GM12878 (cell line): ENCODE measurements at regions not wholly inside any gene's neighbourhood (a gene's known extent, or its start where the extent isn't known, plus 50 kb on each side); places are given as distances from the start of the nearest gene placed in this dataset.

Experiments used
- ATAC-seq: fragments of 200-7000 bp; cut with Tn5 transposase; 3 replicates; pipeline ENCODE4 v1.9.1; 2020; ENCODE audit warnings: mild to moderate bottlenecking, moderate library complexity
- BruUV-seq: library from RNA; stranded (reverse); fragments of 400-500 nt; replicated peaks from 2 replicates; lab custom pipeline; 2021; lab: Mats Ljungman, UMichigan
- CTCF ChIA-PET: fragments of 300-600 bp; sonication (Branson Sonifier 250); formaldehyde crosslinking; extraction: SDS; loops from one replicate; lab custom pipeline; 2021; ENCODE audit warnings: inconsistent platforms; lab: Yijun Ruan, JAX
- POLR2A ChIA-PET: fragments of 350-600 bp; formaldehyde crosslinking; extraction: SDS; loops from one replicate; lab custom pipeline; 2021; ENCODE audit warnings: inconsistent platforms; lab: Charles Lee
- RAD21 ChIA-PET: fragments of 300-600 bp; sonication (Branson Sonifier 250); formaldehyde crosslinking; loops from one replicate; lab custom pipeline; 2023; ENCODE audit warnings: antibody characterized with exemption; ENCODE audit not compliant: unreplicated experiment; lab: Charles Lee
- SMC1A ChIA-PET: fragments of 300-600 bp; sonication (Branson Sonifier 250); formaldehyde crosslinking; loops from one replicate; lab custom pipeline; 2023; ENCODE audit not compliant: unreplicated experiment, uncharacterized antibody; lab: Charles Lee
- DNase-seq: peaks from one replicate; pipeline ENCODE4 v3.0.0-alpha.2; 2011; ENCODE audit warnings: low read depth, low spot score
- FAIRE-seq: peaks from 3 replicates; lab custom pipeline; 2011; peaks lifted over from hg19 to GRCh38; lab: Jason Lieb, UNC
- H2AFZ ChIP-seq: 2 replicates; pipeline ENCODE4 v1.6.0; 2011; ENCODE audit warnings: low read depth, low read length, control low read depth; ENCODE audit not compliant: control insufficient read depth
- H3K27ac ChIP-seq: 2 replicates; pipeline ENCODE4 v1.5.1; 2011; ENCODE audit warnings: control low read depth; ENCODE audit not compliant: control insufficient read depth, insufficient read depth
- H3K27me3 ChIP-seq, 2 experiments: replicated peaks in 1 of 2; 2 replicates each; pipeline versions ENCODE4 v1.6.0 to v1.6.1; 2011; ENCODE audit warnings: low read length in 1 of 2; ENCODE audit not compliant: control insufficient read depth in 2 of 2, insufficient read depth in 2 of 2
- H3K36me3 ChIP-seq, 2 experiments: 2 replicates each; pipeline ENCODE4 v1.5.1; 2011; ENCODE audit warnings: low read length in 1 of 2; ENCODE audit not compliant: control insufficient read depth in 2 of 2, insufficient read depth in 2 of 2
- H3K4me1 ChIP-seq: 2 replicates; pipeline ENCODE4 v1.6.1; 2011; ENCODE audit warnings: mild to moderate bottlenecking, low read length, moderate library complexity, mixed read lengths; ENCODE audit not compliant: control insufficient read depth, insufficient read depth
- H3K4me2 ChIP-seq: 2 replicates; pipeline ENCODE4 v1.6.0; 2011; ENCODE audit warnings: control low read depth; ENCODE audit not compliant: control insufficient read depth, insufficient read depth
- H3K4me3 ChIP-seq: fragments of 200-600 bp; sonication (generic); 2 replicates; pipeline ENCODE4 v1.5.1; 2016
- H3K79me2 ChIP-seq: 2 replicates; pipeline ENCODE4 v1.6.0; 2011; ENCODE audit warnings: low read length; ENCODE audit not compliant: control insufficient read depth, insufficient read depth
- H3K9ac ChIP-seq: 2 replicates; pipeline ENCODE4 v1.8.0; 2011; ENCODE audit warnings: low read length, control low read depth, mixed read lengths; ENCODE audit not compliant: control insufficient read depth, insufficient read depth
- H3K9me3 ChIP-seq: replicated peaks from 3 replicates; pipeline ENCODE4 v1.5.1; 2011; ENCODE audit warnings: mild to moderate bottlenecking, low read length; ENCODE audit not compliant: control insufficient read depth, insufficient read depth
- H4K20me1 ChIP-seq: 2 replicates; pipeline ENCODE4 v1.6.0; 2011; ENCODE audit not compliant: control insufficient read depth, insufficient read depth
- ASH2L ChIP-seq: fragments of 300-600, 200-600 bp; sonication (generic); IDR thresholded peaks from 2 replicates; pipeline ENCODE4 v1.6.1; 2017; ENCODE audit warnings: low read depth, mild to moderate bottlenecking, borderline replicate concordance
- FOXK2 ChIP-seq: fragments of 450-650 bp; IDR thresholded peaks from 2 replicates; pipeline ENCODE4 v1.6.1; 2017; ENCODE audit warnings: mild to moderate bottlenecking, moderate library complexity
- JUND ChIP-seq: IDR thresholded peaks from 2 replicates; pipeline ENCODE4 v1.6.1; 2012; ENCODE audit warnings: low read depth, mild to moderate bottlenecking, low read length, improper control_type of control experiment, moderate library complexity
- NFIC ChIP-seq: IDR thresholded peaks from 2 replicates; pipeline ENCODE4 v1.6.1; 2012; ENCODE audit warnings: low read depth, mild to moderate bottlenecking, inconsistent platforms, low read length, moderate library complexity
- RCOR1 ChIP-seq: conservative IDR thresholded peaks from 2 replicates; pipeline ENCODE4 v1.6.1; 2012; ENCODE audit warnings: low read depth, low read length, improper control_type of control experiment
- RUNX3 ChIP-seq: IDR thresholded peaks from 2 replicates; pipeline ENCODE4 v1.6.1; 2012; ENCODE audit warnings: low read length, inconsistent platforms
- WGBS: methylation state at CpG from one replicate; pipeline ENCODE4 v1.1.6; 2016; ENCODE audit warnings: low lambda C conversion rate; ENCODE audit not compliant: insufficient replicate concordance, insufficient coverage; ENCODE audit errors: missing lambda C conversion rate; 5-methylcytosine and 5-hydroxymethylcytosine counted together
- in situ Hi-C: fragments of 300-500 bp; cut with MboI; formaldehyde crosslinking; loops from 9 replicates; pipeline ENCODE4 v1.14.3; 2018; ENCODE audit warnings: mixed read lengths
- intact Hi-C: fragments of 100-400 bp; cut with micrococcal nuclease; formaldehyde crosslinking; loops from one replicate; pipeline ENCODE4 v1.14.2; 2022; ENCODE audit not compliant: unreplicated experiment
- TF ChIP-seq, protein P1 (sequence below): IDR thresholded peaks from 2 replicates; pipeline ENCODE4 v1.6.1; 2012; ENCODE audit warnings: low read depth, low read length, improper control_type of control experiment
- TF ChIP-seq, protein P2 (sequence below): IDR thresholded peaks from 2 replicates; pipeline ENCODE4 v1.6.1; 2011; ENCODE audit warnings: low read depth, low read length, improper control_type of control experiment, borderline replicate concordance

DNA sequence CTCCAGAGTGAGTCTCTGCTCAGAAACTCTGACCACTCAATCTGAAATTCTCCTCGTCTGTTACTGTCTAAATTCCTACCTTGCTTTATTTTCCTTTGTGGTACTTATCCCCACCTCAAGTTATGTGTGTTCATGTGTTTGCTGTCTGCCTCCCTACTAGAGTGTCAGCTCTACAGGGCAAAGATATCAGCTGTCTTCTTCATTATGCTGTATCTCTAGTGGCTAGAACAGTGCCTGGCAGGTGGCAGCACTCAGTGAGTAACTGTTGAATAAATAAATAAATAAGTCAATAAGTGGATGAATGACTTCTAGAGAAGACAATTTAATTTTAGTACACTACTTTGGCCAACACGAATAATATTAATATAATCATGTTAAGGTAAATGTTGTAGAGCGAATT lies 92.3 kb downstream of the BOD1 start (continued):
- no peak for TF ChIP-seq JUND
- TF ChIP-seq RCOR1: no peak
- no peak for TF ChIP-seq FOXK2
- no peak for TF ChIP-seq NFIC

DNA sequence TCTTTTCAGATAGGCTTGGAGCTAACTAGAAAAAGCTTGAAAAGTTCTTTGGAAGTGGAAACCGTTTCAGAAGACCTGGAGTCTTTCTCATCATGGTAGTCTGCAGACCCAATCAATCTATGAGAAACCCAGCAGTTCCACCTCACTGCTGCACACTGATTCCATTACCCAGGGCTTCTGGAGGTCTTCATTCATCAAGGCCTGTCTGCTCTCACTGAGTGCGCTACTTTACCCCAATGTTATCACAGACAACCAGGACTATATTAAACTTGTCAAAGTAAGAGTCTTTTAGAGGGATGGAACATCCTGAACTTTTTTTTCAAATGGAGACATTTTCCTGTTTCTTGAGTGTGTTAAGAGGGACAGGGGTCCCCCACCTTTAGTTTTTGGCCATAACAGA lies 93.1 kb downstream of the BOD1 start:
- 8% methylated on average over 2 of the region's 2 CpGs for WGBS
- Histone ChIP-seq H3K79me2 (no peaks in the 10 kb centered on the region), H3K27me3 (no peaks in the 10 kb centered on the region; a peak in 2 of 4 replicates), H3K27ac (no peak overlapping the region), H2AFZ (no peak overlapping the region), H3K4me1 (no peaks in the 10 kb centered on the region), H3K36me3 (no peaks in the 10 kb centered on the region), H3K9me3 (no peaks in the 10 kb centered on the region; the same call in 2 of the 3 replicates), H3K4me3 (no peak overlapping the region), H4K20me1 (no peaks in the 10 kb centered on the region), H3K4me2 (no peak overlapping the region), H3K9ac (no peak overlapping the region)
- no TSS peak for BruUV-seq
- ChIA-PET RAD21 (no interaction called here), POLR2A (no interaction called here), SMC1A (no interaction called here), CTCF (no interaction called here)
- intact Hi-C loops: no loop called here
- FAIRE-seq (no peak), ATAC-seq (no peak), DNase-seq (no peak)
- TF ChIP-seq, protein P1, sequence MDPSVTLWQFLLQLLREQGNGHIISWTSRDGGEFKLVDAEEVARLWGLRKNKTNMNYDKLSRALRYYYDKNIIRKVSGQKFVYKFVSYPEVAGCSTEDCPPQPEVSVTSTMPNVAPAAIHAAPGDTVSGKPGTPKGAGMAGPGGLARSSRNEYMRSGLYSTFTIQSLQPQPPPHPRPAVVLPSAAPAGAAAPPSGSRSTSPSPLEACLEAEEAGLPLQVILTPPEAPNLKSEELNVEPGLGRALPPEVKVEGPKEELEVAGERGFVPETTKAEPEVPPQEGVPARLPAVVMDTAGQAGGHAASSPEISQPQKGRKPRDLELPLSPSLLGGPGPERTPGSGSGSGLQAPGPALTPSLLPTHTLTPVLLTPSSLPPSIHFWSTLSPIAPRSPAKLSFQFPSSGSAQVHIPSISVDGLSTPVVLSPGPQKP: no peak
- TF ChIP-seq, protein P2, sequence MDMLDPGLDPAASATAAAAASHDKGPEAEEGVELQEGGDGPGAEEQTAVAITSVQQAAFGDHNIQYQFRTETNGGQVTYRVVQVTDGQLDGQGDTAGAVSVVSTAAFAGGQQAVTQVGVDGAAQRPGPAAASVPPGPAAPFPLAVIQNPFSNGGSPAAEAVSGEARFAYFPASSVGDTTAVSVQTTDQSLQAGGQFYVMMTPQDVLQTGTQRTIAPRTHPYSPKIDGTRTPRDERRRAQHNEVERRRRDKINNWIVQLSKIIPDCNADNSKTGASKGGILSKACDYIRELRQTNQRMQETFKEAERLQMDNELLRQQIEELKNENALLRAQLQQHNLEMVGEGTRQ: no peak
- TF ChIP-seq RUNX3 (no peak), ASH2L (no peak)
- in situ Hi-C loops: no loop called here
